Esophagus muscularis mucosa (tissue), 3 donors: ENCODE measurements at regions not wholly inside any gene's neighbourhood (a gene's known extent, or its start where the extent isn't known, plus 50 kb on each side); places are given as distances from the start of the nearest gene placed in this dataset.

Experiments
- CTCF ChIP-seq, 3 experiments: fragments of 200-600 bp in 2 of 3; fragments of 450-650 bp in 1 of 3; sonication (generic) in 2 of 3; IDR thresholded peaks; one replicate each; pipeline ENCODE4 v1.5.1; 2017 to 2019; ENCODE audit warnings: antibody characterized with exemption in 3 of 3, mild to moderate bottlenecking in 2 of 3, moderate library complexity in 1 of 3
- POLR2A ChIP-seq: fragments of 450-650 bp; IDR thresholded peaks from one replicate; pipeline ENCODE4 v1.6.1; 2017; ENCODE audit warnings: antibody characterized with exemption, moderate library complexity, mild to moderate bottlenecking, low read depth
- POLR2AphosphoS5 ChIP-seq, 2 donors: sonication (generic); formaldehyde crosslinking; IDR thresholded peaks; one replicate each; pipeline ENCODE4 v1.6.1; 2017; ENCODE audit warnings: antibody characterized with exemption in 2 of 2

DNA sequence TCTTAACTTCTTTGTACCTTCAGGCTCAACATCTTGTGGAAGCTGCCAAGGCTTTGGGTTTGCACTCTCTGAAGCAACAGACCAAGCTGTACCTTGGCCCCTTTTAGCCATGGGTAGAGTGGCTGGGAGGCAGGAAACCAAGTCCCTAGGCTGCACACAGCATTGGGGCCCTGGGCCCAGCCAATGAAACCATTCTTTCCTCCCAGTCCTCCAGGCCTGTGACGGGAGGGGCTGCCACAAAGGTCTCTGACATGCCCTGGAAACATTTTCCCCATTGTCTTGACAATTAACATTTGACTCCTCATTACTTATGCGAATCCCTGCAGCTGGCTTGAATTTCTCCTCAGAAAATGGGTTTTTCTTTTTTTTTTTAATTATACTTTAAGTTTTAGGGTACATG, 253.1 kb upstream of the GADL1 start:
- TF ChIP-seq CTCF (IDR thresholded peaks at IDR 0.05) (no peak), POLR2AphosphoS5 (IDR thresholded peaks at IDR 0.05) (no peak), POLR2A (no peak)
